Fibroblast of lung (primary cell): ENCODE measurements at regions not wholly inside any gene's neighbourhood (a gene's known extent, or its start where the extent isn't known, plus 50 kb on each side); places are given as distances from the start of the nearest gene placed in this dataset.

Experiments used
- DNase-seq, 2 donors: peaks; one replicate each; pipeline versions ENCODE4 v3.0.0 to v3.0.0-alpha.2; 2010; ENCODE audit warnings: low read depth in 2 of 2
- H2AFZ ChIP-seq: 2 replicates; pipeline ENCODE4 v1.5.1; 2012; ENCODE audit warnings: low read length, control low read depth, inconsistent platforms
- H3K27ac ChIP-seq: 2 replicates; pipeline ENCODE4 v1.5.1; 2011; ENCODE audit warnings: low read length, control low read depth; ENCODE audit not compliant: insufficient read depth
- H3K27me3 ChIP-seq: 2 replicates; pipeline ENCODE4 v1.5.1; 2011; ENCODE audit warnings: mild to moderate bottlenecking, low read length; ENCODE audit not compliant: control insufficient read depth, insufficient read depth
- H3K36me3 ChIP-seq: 2 replicates; pipeline ENCODE4 v1.5.1; 2011; ENCODE audit warnings: low read length; ENCODE audit not compliant: control insufficient read depth, insufficient read depth
- H3K4me1 ChIP-seq: 2 replicates; pipeline ENCODE4 v1.5.1; 2011; ENCODE audit warnings: low read length; ENCODE audit not compliant: control insufficient read depth, insufficient read depth; ENCODE audit errors: extremely low read depth
- H3K4me2 ChIP-seq: 2 replicates; pipeline ENCODE4 v1.5.1; 2011; ENCODE audit warnings: low read length, control low read depth; ENCODE audit not compliant: insufficient read depth; ENCODE audit errors: extremely low read depth
- H3K4me3 ChIP-seq, 4 experiments: fragments of 200-600 bp in 1 of 4; sonication (generic) in 1 of 4; replicated peaks in 1 of 4; 2 replicates each; pipeline ENCODE4 v1.5.1; 2011 to 2016; ENCODE audit warnings: low read length in 4 of 4, low read depth in 3 of 4, mild to moderate bottlenecking in 3 of 4, control low read depth in 2 of 4, inconsistent platforms in 1 of 4, mixed read lengths in 1 of 4; ENCODE audit not compliant: insufficient read depth in 1 of 4; ENCODE audit errors: control extremely low read depth in 1 of 4
- H3K79me2 ChIP-seq: 2 replicates; pipeline ENCODE4 v1.5.1; 2012; ENCODE audit warnings: mild to moderate bottlenecking, low read length, inconsistent platforms; ENCODE audit not compliant: control insufficient read depth, insufficient read depth
- H3K9ac ChIP-seq: 2 replicates; pipeline ENCODE4 v1.5.1; 2011; ENCODE audit warnings: mild to moderate bottlenecking, low read length, control low read depth; ENCODE audit not compliant: insufficient read depth
- H3K9me3 ChIP-seq: 2 replicates; pipeline ENCODE4 v1.5.1; 2012; ENCODE audit warnings: low read depth, low read length; ENCODE audit not compliant: control insufficient read depth, insufficient read depth
- H4K20me1 ChIP-seq: 2 replicates; pipeline ENCODE4 v1.5.1; 2011; ENCODE audit warnings: low read length; ENCODE audit not compliant: control insufficient read depth, insufficient read depth; ENCODE audit errors: extremely low read depth
- CTCF ChIP-seq, 2 donors: IDR thresholded peaks in 1 of 2; conservative IDR thresholded peaks in 1 of 2; 1 replicate in 1 of 2; 2 replicates in 1 of 2; pipeline ENCODE4 v1.5.1; 2011 to 2012; ENCODE audit warnings: low read length in 2 of 2, control low read depth in 1 of 2, inconsistent platforms in 1 of 2, low read depth in 1 of 2, mild to moderate bottlenecking in 1 of 2
- EZH2 ChIP-seq: IDR thresholded peaks from 2 replicates; pipeline ENCODE4 v1.5.1; 2012; ENCODE audit warnings: low read length, control low read depth, mild to moderate bottlenecking; ENCODE audit errors: missing control alignments

- Histone ChIP-seq H3K79me2 (no peaks in the 10 kb centered on the region), H3K36me3 (no peaks in the 10 kb centered on the region), H3K4me3 (no peak overlapping the region), H3K4me2 (peak overlapping the region; percentile 35), H2AFZ (no peak overlapping the region), H3K9me3 (no peaks in the 10 kb centered on the region), H4K20me1 (no peaks in the 10 kb centered on the region), H3K9ac (no peak overlapping the region), H3K4me1 (peaks cover 4% of the 10 kb centered on the region), H3K27ac (no peak overlapping the region), H3K27me3 (no peaks in the 10 kb centered on the region)
- DNase-seq = peak in 1 of 2 donors; percentile 46
- TF ChIP-seq CTCF (conservative IDR thresholded peaks at IDR 0.05 in 1 of 2, IDR thresholded peaks at IDR 0.05 in 1 of 2; ENCODE audit: low read depth in 1 of 2, low read length in 2 of 2) (no peak), EZH2 (no peak)
These were observed 263.8 kb downstream of the RBM43 start for GRCh38 chr2:150997702-150998440.

- no peaks in the 10 kb centered on the region for H4K20me1 ChIP-seq
- H3K4me1 ChIP-seq = peaks cover 4% of the 10 kb centered on the region
- no peaks in the 10 kb centered on the region for H3K36me3 ChIP-seq
- H3K9ac ChIP-seq = no peak overlapping the region
- H3K27me3 ChIP-seq = no peaks in the 10 kb centered on the region
- TF ChIP-seq EZH2 = no peak
- no peak for TF ChIP-seq CTCF (conservative IDR thresholded peaks at IDR 0.05 in 1 of 2, IDR thresholded peaks at IDR 0.05 in 1 of 2; ENCODE audit: low read depth in 1 of 2, low read length in 2 of 2)
- no peaks in the 10 kb centered on the region for H3K9me3 ChIP-seq
- no peak overlapping the region for H3K4me2 ChIP-seq
- no peak for DNase-seq
- no peaks in the 10 kb centered on the region for H3K79me2 ChIP-seq
- H2AFZ ChIP-seq = no peak overlapping the region
- no peak overlapping the region for H3K4me3 ChIP-seq
- no peak overlapping the region for H3K27ac ChIP-seq
These were observed 264.6 kb downstream of the RBM43 start for GRCh38 chr2:150997066-150997465.

- H2AFZ ChIP-seq = no peak overlapping the region
- TF ChIP-seq CTCF (conservative IDR thresholded peaks at IDR 0.05 in 1 of 2, IDR thresholded peaks at IDR 0.05 in 1 of 2; ENCODE audit: low read depth in 1 of 2, low read length in 2 of 2) (no peak), EZH2 (no peak)
- H3K79me2 ChIP-seq = no peaks in the 10 kb centered on the region
These were observed 267.6 kb downstream of the RBM43 start for GRCh38 chr2:150994076-150994475.

More at GRCh38 chr2:150994076-150994475, 267.6 kb downstream of the RBM43 start:
- Histone ChIP-seq H3K36me3 (no peaks in the 10 kb centered on the region), H3K9me3 (no peaks in the 10 kb centered on the region), H3K4me2 (no peak overlapping the region), H3K9ac (no peak overlapping the region), H3K4me3 (no peak overlapping the region), H3K27me3 (no peaks in the 10 kb centered on the region), H3K27ac (no peak overlapping the region), H4K20me1 (no peaks in the 10 kb centered on the region), H3K4me1 (peaks cover 4% of the 10 kb centered on the region)
- DNase-seq = peak in 1 of 2 donors; percentile 93
